ENCODE measurements at regions not wholly inside any gene's neighbourhood (a gene's known extent, or its start where the extent isn't known, plus 50 kb on each side); places are given as distances from the start of the nearest gene placed in this dataset.
"Not testable (repeated sequence)": the region's sequence is repeated elsewhere in the genome, so short reads cannot be mapped to it uniquely, and the experiment has no call there.

GRCh38 chr9:74037274-74037673 lies 459.9 kb upstream of the RORB start:
- H3K27ac ChIP-seq = no peak overlapping the region
- DNase-seq (ENCODE audit: low read depth, low spot score) = no peak

GRCh38 chr9:74041588-74041987 lies 455.5 kb upstream of the RORB start:
- DNase-seq (ENCODE audit: low read depth, low spot score) = no peak
- no peak overlapping the region for H3K27ac ChIP-seq

GRCh38 chr9:74044844-74045243 lies 452.3 kb upstream of the RORB start:
- no peak for DNase-seq (ENCODE audit: low read depth, low spot score)
- no peak overlapping the region for H3K27ac ChIP-seq

GRCh38 chr9:74056023-74056422 lies 441.1 kb upstream of the RORB start:
- H3K27ac ChIP-seq = no peak overlapping the region
- no peak for DNase-seq (ENCODE audit: low read depth, low spot score)

GRCh38 chr9:74057051-74057450 lies 440.1 kb upstream of the RORB start:
- DNase-seq (ENCODE audit: low read depth, low spot score); H3K27ac ChIP-seq: not testable (repeated sequence)

GRCh38 chr9:74064702-74065101 lies 432.4 kb upstream of the RORB start:
- DNase-seq (ENCODE audit: low read depth, low spot score) = no peak
- no peak overlapping the region for H3K27ac ChIP-seq

- DNase-seq (ENCODE audit: low read depth, low spot score) = no peak
- H3K27ac ChIP-seq = no peak overlapping the region
Observed at GRCh38 chr9:74066128-74066527, 431.0 kb upstream of the RORB start.

GRCh38 chr9:74066605-74067004 lies 430.5 kb upstream of the RORB start:
- H3K27ac ChIP-seq = no peak overlapping the region
- no peak for DNase-seq (ENCODE audit: low read depth, low spot score)

- DNase-seq (ENCODE audit: low read depth, low spot score) = no peak
- H3K27ac ChIP-seq = no peak overlapping the region
Observed at GRCh38 chr9:74071502-74071901, 425.6 kb upstream of the RORB start.

GRCh38 chr9:74073897-74074296 lies 423.2 kb upstream of the RORB start:
- no peak overlapping the region for H3K27ac ChIP-seq
- no peak for DNase-seq (ENCODE audit: low read depth, low spot score)

- H3K27ac ChIP-seq = no peak overlapping the region
- DNase-seq (ENCODE audit: low read depth, low spot score) = no peak
Observed at GRCh38 chr9:74078647-74079046, 418.5 kb upstream of the RORB start.

- not testable (repeated sequence) for H3K27ac ChIP-seq; DNase-seq (ENCODE audit: low read depth, low spot score)
Observed at GRCh38 chr9:74080652-74081051, 416.5 kb upstream of the RORB start.

GRCh38 chr9:74083681-74084433 lies 413.3 kb upstream of the RORB start:
- no peak overlapping the region for H3K27ac ChIP-seq
- DNase-seq (ENCODE audit: low read depth, low spot score) = no peak

- H3K27ac ChIP-seq; DNase-seq (ENCODE audit: low read depth, low spot score): not testable (repeated sequence)
Observed at GRCh38 chr9:74085384-74086037, 411.6 kb upstream of the RORB start.

- not testable (repeated sequence) for DNase-seq (ENCODE audit: low read depth, low spot score)
Observed at GRCh38 chr9:74090921-74091320, 406.2 kb upstream of the RORB start.

GRCh38 chr9:74092491-74092834 lies 404.7 kb upstream of the RORB start:
- DNase-seq (ENCODE audit: low read depth, low spot score) = no peak
- H3K27ac ChIP-seq = no peak overlapping the region

More at GRCh38 chr9:74090921-74091320, 406.2 kb upstream of the RORB start:
- not testable (repeated sequence) for H3K27ac ChIP-seq

- not testable (repeated sequence) for DNase-seq (ENCODE audit: low read depth, low spot score); H3K27ac ChIP-seq
Observed at GRCh38 chr9:74094037-74094436, 403.1 kb upstream of the RORB start.

- H3K27ac ChIP-seq = no peak overlapping the region
- no peak for DNase-seq (ENCODE audit: low read depth, low spot score)
Observed at GRCh38 chr9:74094766-74095165, 402.4 kb upstream of the RORB start.

GRCh38 chr9:74095925-74096324 lies 401.2 kb upstream of the RORB start:
- H3K27ac ChIP-seq = no peak overlapping the region
- DNase-seq (ENCODE audit: low read depth, low spot score) = no peak

GRCh38 chr9:74096420-74096819 lies 400.7 kb upstream of the RORB start:
- no peak overlapping the region for H3K27ac ChIP-seq
- DNase-seq (ENCODE audit: low read depth, low spot score) = no peak

GRCh38 chr9:74100042-74100441 lies 397.1 kb upstream of the RORB start:
- no peak overlapping the region for H3K27ac ChIP-seq
- DNase-seq (ENCODE audit: low read depth, low spot score) = no peak

GRCh38 chr9:74102148-74102547 lies 395.0 kb upstream of the RORB start:
- not testable (repeated sequence) for H3K27ac ChIP-seq; DNase-seq (ENCODE audit: low read depth, low spot score)
